ENCODE measurements at regions not wholly inside any gene's neighbourhood (a gene's known extent, or its start where the extent isn't known, plus 50 kb on each side); places are given as distances from the start of the nearest gene placed in this dataset.
A peak's percentile ranks its signal among the peaks of the same experiment; 100 is the strongest.

GRCh38 chr12:22993609-22994315 lies 368.8 kb downstream of the ETNK1 start:
- DNase-seq: no peak

GRCh38 chr12:22994316-22994675 lies 369.3 kb downstream of the ETNK1 start:
- DNase-seq: no peak

GRCh38 chr12:23001487-23001886 lies 376.5 kb downstream of the ETNK1 start:
- DNase-seq: no peak

- DNase-seq: no peak
These were observed 377.4 kb downstream of the ETNK1 start for GRCh38 chr12:23002381-23002780.

GRCh38 chr12:23004473-23005020 lies 379.6 kb downstream of the ETNK1 start:
- no peak for DNase-seq

GRCh38 chr12:23005387-23005786 lies 380.4 kb downstream of the ETNK1 start:
- no peak for DNase-seq

- DNase-seq: no peak
These were observed 381.4 kb downstream of the ETNK1 start for GRCh38 chr12:23006413-23006812.

- DNase-seq: no peak
These were observed 383.7 kb downstream of the ETNK1 start for GRCh38 chr12:23008623-23009022.

GRCh38 chr12:23014749-23015148 lies 389.8 kb downstream of the ETNK1 start:
- DNase-seq: peak; percentile 13

- DNase-seq: no peak
These were observed 400.5 kb downstream of the ETNK1 start for GRCh38 chr12:23025372-23026016.

GRCh38 chr12:23028158-23028802 lies 403.3 kb downstream of the ETNK1 start:
- peak; percentile 30 for DNase-seq

- DNase-seq: no peak
These were observed 404.2 kb downstream of the ETNK1 start for GRCh38 chr12:23029185-23029584.

- DNase-seq: peak; percentile 25
These were observed 414.9 kb downstream of the ETNK1 start for GRCh38 chr12:23039834-23040233.

GRCh38 chr12:23041774-23042173 lies 416.8 kb downstream of the ETNK1 start:
- no peak for DNase-seq

- DNase-seq: no peak
These were observed 418.7 kb downstream of the ETNK1 start for GRCh38 chr12:23043646-23044045.

GRCh38 chr12:23049180-23049579 lies 424.2 kb downstream of the ETNK1 start:
- DNase-seq: peak; percentile 35

- DNase-seq: peak; percentile 11
These were observed 430.0 kb downstream of the ETNK1 start for GRCh38 chr12:23055004-23055403.

GRCh38 chr12:23057571-23057970 lies 432.6 kb downstream of the ETNK1 start:
- no peak for DNase-seq

GRCh38 chr12:23060161-23060560 lies 435.2 kb downstream of the ETNK1 start:
- DNase-seq: no peak

- DNase-seq: no peak
These were observed 438.2 kb downstream of the ETNK1 start for GRCh38 chr12:23063206-23063605.

GRCh38 chr12:23066095-23066494 lies 441.1 kb downstream of the ETNK1 start:
- no peak for DNase-seq

GRCh38 chr12:23083267-23083666 lies 458.3 kb downstream of the ETNK1 start:
- DNase-seq: peak; percentile 91

- peak; percentile 96 for DNase-seq
These were observed 459.4 kb downstream of the ETNK1 start for GRCh38 chr12:23084236-23084995.

Data from HCEC 1CT (cell line).